GM21360 (cell line): ENCODE measurements at regions not wholly inside any gene's neighbourhood (a gene's known extent, or its start where the extent isn't known, plus 50 kb on each side); places are given as distances from the start of the nearest gene placed in this dataset.
A peak's percentile ranks its signal among the peaks of the same experiment; 100 is the strongest.

Source experiments
- ATAC-seq: cut with Tn5 transposase; IDR thresholded peaks from one replicate; pipeline ENCODE4 v1.9.1; 2021; ENCODE audit warnings: mild to moderate bottlenecking, moderate library complexity; ENCODE audit not compliant: unreplicated experiment

DNA sequence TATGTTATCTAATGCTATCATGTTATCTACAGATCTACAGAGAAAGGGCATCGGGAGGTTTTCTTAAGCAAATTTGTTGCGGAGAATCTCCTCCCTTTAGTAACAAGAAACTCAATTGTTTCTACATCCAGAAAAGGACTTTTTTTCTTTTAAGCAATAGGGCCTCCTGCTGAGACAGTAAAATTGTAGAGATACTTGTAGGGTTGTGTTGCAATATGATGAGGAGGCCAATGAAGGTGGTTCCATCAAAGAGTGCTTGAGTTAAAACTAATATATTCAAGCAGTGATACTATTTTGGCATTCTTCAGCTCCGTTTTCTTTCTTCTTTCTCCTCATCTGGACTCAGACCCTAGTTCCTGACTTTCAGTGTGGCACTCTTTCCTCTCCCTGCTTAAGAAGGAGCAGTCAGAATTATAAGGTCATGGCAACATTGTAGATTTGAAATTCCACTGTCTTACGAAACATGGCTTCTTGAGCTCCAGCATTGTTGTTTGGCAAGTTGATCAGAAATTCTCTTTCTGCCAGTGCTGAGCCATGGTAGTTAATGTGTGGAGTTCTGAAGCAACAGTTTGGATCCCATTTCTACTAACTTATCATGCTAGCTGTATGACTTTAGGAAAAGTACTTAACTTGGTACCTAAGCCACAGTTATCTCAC lies 202.0 kb upstream of the SLC14A2 start:
- ATAC-seq: no peak

DNA sequence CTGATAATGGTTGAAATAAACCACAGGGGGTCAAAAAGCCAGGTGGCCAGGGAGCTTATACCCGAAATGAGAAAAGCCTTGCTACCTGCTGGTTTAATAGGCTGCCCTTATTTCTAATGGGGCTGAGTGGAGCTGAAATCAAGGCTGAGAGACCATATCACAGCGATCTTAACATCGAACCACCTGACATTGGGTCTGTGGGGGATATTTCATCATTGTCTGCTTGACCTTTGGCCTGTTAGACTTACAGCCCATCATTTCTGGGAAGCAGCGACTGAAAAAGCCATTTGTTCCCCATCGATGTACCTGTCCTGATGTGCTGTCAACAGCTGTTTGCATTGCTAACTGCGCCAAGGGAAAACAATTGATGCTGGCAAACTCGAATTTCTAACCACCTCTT lies 199.7 kb upstream of the SLC14A2 start:
- ATAC-seq: no peak

DNA sequence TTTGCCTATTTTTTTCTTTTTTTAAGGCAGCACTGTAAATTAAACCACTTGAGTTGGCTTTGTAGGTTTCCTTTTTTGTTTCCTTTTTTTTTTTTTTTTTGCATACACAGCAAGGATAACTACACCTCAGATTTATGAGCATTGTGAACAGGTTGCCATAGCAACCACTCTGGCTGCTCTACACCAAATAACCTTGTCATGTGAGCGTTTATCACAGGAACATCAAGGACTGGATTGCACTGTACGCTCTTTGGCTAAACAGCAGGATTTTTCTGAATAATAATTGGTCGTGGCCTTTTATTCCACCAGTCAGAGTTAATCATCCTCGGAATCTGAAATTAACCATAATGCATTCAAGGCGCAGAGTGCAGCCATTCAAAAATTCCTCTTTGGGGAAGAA lies 199.1 kb upstream of the SLC14A2 start:
- ATAC-seq: no peak

DNA sequence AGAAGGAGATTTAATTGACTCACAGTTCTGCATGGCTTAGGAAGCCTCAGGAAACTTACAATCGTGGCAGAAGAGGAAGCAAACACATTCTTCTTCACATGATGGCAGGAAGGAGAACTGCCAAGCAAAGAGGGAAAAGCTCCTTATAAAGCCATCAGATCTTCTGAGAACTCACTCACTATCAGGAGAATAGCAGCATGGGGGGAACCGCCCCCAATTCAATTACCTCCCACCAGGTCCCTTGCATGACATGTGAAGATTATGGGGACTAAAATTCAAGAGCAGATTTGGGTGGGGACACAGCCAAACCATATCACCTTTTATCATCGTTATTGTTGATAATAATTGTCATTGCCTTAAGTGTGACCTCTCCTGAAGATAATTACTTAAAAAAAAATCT lies 197.9 kb upstream of the SLC14A2 start:
- ATAC-seq: no peak

DNA sequence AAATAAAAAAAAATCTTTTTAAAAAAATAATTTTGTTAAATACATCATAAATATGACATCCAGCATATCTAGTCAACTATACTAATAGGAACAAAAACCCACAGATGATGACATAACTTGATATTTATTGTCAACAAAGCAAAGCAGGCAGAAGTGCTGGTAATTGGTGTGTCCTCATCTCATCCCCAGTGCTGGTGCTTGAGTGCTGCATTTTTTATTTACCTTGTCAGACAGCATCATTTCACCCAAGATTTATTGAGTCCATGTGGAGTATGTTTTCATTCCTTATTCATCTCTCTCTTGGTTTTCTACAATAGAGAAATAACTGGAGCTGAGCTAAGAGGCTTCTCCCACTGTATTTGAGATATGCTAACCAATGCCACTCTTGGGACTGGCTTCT lies 191.6 kb upstream of the SLC14A2 start:
- no peak for ATAC-seq

DNA sequence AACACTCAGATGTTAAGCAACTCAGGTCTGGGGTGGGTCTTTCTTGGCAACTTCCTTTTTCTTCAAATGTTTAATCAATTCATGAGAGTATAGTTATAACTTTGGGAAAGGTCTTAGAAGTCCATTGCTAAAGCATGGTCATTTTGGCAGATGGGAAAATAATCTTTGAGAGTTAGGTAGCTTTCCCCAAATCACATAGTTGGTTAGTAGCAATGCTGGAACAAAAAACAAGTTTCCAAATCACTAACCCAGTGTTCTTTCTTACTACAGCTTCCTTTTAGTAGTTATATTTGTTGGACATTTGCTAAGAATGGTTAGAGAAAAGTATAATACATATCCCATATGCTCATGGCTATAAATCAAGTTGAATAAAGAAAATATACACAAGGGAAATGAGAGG lies 185.2 kb upstream of the SLC14A2 start:
- no peak for ATAC-seq

DNA sequence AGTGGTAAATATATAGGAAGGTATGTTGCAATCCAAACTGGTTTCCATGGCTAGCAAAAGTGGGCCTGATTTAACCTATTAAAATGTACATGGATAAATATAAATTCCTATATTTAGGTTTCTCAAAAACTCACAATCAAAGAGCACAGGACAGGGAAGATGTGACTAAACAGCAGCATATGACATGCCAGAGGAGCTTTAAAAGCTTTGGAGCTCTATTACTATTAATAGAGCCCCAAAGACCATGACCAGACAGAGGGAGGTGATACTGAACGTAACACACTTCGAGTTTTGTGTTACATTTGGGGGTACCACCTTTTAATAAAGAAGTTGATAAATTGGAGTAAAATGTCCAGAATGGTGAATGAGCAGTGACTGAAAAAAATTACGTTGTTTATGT lies 179.5 kb upstream of the SLC14A2 start:
- ATAC-seq: no peak

DNA sequence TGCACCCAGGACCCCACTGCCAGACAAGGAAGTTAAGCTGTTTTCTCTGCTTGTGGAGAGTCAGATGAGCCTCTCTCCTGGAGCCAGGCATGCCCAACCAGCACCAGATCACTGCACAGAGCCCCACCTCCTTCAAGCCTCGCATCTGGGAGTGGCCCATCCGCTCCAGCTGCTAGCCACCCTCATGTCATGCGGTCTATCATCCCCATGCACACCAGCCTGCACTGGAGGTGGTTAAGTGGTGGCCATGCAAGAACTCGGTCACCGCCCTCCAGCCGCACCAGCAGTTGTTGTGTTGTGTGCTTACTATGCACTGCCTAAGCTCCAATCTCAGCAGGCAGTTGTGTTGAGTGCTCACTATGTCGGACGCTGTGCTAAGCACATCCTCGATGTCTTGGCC lies 177.9 kb upstream of the SLC14A2 start:
- no peak for ATAC-seq

DNA sequence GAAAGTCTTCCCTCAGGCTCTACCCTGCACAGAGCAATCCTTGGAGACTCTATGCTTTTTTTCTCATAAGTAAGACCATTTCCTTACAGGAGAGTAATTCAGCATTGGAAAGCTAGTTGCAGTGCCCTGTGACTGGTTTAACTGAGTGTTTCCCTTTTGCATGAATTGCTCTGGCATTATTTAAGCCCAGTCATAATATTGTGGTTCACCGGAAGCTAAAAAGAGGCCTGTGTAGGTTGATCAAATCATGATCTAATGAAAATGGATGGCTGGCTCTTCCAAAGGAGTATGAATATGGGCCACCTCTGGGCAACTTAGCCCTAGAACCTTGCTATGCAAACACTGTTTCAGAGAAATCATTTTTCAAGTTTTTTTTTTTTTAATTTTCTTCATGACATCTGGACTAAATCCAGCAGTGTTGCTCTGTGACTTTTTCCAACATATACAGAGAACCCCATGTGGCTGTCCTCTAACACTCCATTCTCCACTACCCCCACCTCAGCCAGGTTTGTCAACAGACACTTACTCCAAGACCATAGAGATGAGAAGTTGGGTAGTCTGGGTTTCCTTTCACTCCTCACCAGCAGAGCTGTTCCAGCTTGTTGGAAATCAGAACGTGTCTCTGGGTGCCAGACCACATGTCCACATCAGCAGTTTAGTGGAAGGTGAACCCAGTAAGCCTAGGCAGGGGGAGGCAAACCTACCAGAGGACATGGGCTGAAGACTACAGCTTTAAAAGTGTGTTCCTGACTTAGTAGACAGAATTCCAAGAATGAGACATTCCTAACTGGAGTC lies 175.2 kb upstream of the SLC14A2 start:
- ATAC-seq: no peak

DNA sequence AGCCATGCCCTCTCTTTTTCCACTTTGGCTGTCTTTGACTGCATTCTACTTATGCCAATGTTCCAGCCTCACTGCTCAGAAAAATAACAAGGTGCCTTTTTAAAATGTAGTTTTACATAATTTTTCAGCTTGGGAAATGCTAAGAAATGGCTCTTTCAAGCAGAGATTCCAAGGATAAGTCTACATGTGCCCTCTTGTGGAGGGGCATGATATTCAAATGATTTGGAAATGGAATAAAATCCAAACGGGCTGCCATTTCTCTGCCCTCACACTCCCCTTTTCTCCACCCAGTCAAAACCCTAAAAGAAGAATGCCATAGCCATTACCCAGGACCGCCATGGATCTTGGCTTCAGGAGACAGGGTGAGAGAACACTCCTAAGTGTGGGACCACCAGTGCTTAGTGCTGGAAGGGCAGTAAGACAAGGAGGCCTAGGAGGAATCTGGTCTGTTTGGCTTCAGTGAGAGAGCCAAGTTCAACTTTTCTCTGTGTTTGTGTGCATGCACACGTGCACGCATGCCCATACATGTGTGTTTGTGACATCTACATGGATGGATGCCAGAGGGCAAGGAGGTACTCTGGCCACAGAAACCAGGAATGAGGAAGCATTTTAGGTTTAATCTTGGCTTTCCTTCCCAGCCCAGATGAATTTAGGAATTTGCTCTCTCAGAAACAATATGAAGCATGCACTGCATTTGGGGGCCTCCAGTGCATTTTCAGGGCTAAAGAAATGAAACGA lies 174.0 kb upstream of the SLC14A2 start:
- no peak for ATAC-seq

DNA sequence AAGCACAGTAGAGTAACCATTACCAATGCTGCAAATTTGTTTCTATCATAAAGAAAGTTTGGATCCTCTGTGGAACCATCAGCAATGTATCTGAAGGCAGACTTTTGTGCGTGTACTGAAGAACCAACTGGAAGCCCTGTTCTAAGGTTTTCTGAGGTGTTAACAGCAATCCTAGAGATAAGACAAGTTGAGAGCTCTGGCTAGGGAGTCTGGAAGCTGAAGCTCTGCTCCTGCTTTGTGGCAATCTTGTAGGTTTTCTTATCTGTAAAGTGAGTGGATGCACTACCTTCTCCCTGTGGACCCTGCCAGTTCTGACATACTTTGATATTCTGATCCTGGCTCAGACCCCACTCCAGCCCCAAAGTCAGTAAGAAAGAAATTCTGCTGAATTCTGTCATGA lies 171.2 kb upstream of the SLC14A2 start:
- no peak for ATAC-seq

DNA sequence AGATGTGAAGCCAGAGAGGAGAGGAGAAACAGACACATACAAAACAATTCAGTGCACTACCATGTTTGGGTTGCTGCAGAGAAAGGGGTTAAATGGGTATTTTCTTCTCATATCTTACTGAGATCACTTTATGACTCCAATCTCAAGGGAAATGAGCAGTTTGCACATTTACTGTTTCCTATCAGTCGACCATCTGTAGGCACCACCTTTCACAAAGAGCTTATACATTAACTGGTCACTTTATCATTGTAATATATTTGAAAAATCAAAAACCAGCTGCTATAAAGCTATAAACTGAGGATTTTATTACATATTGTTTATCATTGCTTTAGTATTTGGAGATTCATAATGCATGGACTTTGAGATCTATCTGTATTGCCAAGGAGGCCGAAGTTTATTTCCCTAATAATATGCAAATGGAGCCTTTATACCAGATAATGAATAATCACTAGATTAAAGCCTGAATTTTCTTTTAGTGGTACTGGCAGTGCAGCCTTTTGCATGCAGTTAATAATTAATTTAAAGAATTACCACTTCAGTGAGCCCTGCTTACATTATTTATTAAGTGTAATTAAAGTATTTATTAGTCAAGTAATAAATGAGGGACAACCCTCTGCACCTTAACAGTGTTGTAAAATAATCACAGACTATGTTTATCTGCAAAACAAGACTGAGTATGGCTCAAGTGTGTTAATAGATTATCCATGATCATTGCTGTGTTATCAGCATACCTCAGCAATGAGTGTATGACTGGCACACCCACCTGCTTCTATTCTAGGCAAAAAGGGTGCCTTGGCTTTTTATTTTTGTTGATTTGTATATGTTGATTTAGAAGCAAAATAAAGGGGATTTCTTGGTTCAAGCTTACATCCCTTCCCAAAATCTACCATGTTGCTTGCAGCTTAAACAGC lies 167.7 kb upstream of the SLC14A2 start:
- ATAC-seq: no peak

DNA sequence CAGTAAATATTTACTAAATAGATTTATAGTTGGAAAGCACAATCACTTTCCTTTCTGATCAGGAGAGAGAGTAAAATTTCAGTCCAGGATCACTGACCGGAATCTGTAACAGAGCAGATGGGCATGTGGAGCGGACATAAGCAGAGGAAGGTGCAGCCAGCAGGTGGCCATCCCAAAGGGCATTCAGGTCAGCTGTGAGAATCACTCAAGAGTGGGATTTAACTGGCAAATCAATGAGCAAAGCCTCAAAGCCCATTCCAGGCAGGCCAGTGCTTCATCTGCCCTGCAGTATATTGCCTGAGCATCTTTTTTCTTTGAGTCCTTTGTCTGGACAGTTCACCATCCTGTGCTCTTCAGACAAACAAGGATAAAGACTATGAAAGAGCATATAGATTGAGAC lies 166.4 kb upstream of the SLC14A2 start:
- no peak for ATAC-seq

DNA sequence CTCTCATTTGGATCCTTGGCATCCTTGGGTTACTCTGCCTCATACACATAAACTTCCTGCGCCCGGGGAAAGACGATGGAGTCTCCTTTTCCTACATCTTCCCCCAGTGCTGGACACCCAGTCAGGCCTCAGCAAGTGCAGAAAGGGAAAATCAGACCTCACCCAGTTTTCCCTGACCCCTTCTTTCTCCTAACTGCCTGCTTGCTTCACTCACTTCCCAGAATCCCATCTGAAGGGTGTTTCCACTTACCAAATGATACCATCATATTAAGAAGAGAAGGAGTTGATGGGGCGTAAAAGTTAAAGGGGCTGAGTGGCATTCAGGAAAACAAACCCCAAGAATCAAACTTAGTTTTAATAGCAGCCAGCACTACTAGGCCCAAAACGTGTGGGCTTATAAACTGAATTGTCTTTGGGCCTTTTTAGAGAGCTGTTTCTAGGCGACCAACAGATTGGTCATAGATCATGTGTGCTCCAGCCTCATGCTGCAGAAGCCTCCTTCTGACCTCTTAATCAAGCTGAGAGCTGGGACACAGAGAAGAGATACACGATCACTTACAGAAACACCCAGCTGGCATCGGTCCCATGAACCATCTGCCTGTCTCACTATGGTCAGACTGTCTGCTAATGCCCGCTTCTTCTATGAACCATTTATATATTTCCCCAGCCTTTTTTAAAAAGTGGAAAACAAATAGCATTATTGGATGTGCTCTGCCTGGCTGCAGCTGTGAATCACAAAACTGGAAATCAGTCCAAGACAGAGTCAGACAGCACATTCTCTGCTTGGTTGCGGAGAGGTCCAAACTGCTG lies 165.7 kb upstream of the SLC14A2 start:
- no peak for ATAC-seq

DNA sequence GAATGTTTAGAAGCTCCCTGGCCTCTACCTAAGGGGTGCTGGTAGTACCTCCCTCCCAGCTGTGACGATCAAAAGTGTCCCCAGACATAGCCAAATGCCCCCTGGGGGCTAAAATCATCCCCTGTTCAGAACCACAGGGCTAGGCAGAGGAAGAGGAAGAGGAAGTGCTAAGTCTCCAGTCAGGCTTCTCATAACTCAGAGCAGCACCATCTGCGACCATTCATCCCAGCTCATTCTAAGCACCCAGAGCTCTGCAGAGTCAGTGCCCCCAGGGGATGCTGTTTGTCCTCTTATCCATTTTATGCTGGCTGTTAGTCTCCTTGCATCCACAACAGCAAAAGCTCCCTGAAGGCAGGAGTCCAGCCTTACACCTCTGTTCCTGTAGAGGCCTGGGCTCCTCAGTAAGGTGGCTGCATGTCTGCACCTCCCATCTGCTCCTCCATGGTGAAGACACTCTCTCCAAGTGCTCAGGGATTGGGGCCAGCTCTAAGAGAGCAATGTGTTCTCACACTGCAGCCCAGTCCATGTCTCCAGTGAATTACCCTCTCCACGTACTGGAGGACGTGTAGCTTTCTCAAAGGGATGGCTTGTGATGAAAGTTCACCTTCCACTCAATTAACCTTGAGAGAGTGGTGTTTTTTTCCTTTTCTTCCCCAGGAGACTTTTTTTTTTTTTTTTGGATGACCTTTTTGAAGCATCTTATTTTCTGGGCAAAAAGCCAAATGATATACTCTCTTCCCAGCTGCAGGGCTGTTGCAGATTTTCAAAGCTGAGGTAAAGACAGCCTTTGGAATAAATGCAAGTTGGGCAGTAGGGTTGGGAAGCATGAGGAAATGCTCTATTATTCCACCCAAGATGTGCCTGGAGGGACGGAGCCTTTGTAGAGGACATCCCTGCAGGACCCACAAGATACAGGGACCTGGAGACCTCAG lies 158.9 kb upstream of the SLC14A2 start:
- peak; percentile 91 for ATAC-seq

DNA sequence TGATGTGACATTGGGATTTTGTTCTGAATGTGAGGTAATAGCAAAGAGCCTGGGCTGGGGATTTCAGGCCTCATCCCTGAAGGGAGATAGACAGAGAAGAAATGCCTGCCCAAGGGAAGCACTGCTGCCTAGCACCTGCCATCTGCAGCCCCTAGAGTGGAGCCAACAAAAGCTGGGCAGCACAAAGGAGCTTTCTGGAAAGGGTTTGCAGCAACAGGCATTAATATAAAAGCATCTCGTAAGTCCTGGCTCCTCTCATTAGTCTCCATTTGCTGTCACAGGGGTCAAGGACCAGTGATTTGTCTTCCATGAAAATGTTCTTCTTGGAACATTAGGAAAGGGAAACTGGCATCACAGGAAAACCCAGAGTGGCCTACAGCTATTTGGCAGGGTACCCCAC lies 157.2 kb upstream of the SLC14A2 start:
- ATAC-seq: no peak

DNA sequence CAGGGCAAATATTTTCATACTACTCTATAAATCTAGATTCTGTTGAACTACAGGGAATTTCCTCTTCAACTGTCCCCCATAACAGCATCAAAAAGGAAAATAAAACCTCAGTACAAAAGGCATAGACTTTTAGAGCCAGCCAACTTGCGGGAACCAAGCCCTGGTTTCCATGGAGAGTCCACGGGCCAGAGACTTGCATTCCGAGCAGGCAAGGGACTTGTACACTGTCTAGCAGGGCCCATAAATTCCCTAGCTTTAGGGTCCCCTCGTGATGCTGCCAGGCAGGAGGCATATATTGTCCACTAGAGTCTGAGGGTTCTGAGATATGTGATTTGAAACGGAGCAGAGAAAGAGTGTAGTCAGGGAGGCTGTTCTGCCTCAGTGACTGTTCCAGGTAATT lies 153.1 kb upstream of the SLC14A2 start:
- ATAC-seq: no peak

DNA sequence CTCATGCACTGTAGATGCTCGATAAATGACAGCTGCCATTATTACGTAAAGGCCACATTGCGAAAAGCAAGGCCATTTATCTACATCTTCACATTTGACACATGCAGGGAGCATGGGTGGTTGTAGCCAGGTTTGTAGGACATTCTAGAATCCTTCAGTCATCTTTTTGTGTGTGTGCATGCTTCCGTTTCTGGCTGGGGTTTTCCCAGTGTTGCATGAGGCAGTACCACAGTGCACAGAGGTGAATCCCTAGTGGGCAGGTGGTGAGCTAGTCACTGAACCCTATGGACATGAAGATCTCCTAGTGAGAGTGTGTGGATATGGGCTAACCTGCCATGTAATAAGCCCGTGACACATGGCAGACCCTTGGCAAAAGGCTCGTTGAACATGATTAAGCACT lies 151.8 kb upstream of the SLC14A2 start:
- ATAC-seq: no peak

DNA sequence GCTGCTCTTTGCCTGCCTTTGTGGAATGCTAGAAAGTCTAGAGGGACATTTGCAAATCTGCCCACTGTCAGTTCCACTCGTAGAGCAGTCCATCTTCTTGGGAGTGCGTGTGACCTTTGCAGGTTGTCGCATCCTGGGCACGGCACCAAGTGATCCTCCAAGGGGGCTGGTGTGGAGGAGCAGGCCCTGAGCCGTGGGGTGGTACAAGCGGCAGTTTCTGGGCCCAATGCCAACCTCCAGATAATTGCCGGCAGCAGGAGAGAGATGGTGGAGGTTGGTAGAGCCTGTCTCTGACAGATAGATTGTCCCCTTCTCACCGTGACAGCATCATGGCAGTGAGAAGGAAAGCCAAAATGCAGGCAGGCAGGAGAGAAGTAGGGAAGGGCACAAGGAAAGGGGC lies 150.7 kb upstream of the SLC14A2 start:
- no peak for ATAC-seq
